ENCODE measurements at regions not wholly inside any gene's neighbourhood (a gene's known extent, or its start where the extent isn't known, plus 50 kb on each side); places are given as distances from the start of the nearest gene placed in this dataset.

- dilution Hi-C loops (cut with MboI; ENCODE audit: extremely low pct_ligation_motif_present, low sequenced_read_pairs) (no loop called here), intact Hi-C loops (cut with micrococcal nuclease) (no loop called here)
- H3K9me3 ChIP-seq (replicated peaks; ENCODE audit: control insufficient read depth, insufficient read depth, low read length) = no peaks in the 10 kb centered on the region
- H3K4me2 ChIP-seq (ENCODE audit: insufficient read depth, low read length) = no peak overlapping the region
- H3K27me3 ChIP-seq (ENCODE audit: control insufficient read depth in 2 of 2, insufficient read depth in 2 of 2, low read length in 2 of 2) = no peaks in the 10 kb centered on the region
- no peaks in the 10 kb centered on the region for H3K36me3 ChIP-seq (ENCODE audit: control insufficient read depth in 2 of 2, extremely low read depth in 1 of 2, insufficient read depth in 2 of 2, low read length in 2 of 2)
- no peaks in the 10 kb centered on the region for H3K4me1 ChIP-seq (ENCODE audit: control insufficient read depth, extremely low read depth, insufficient read depth, low read length)
- H3K9me1 ChIP-seq (replicated peaks; ENCODE audit: control insufficient read depth, extremely low read depth, insufficient read depth, low read length) = no peaks in the 10 kb centered on the region
- no peak for DNase-seq (ENCODE audit: low read depth, low spot score)
- no peaks in the 10 kb centered on the region for H3K79me2 ChIP-seq (ENCODE audit: control insufficient read depth, insufficient read depth, low read length)
- FAIRE-seq = no peak
- H3K9ac ChIP-seq (replicated peaks; ENCODE audit: extremely low read depth, insufficient read depth, low read length) = no peak overlapping the region
- ChIA-PET CTCF (interaction anchor here (0.6 kb wide), 1 partner anchor 53 kb away, joined by 3 read pairs; no protein-coding TSS in a partner anchor), POLR2A (no interaction called here)
- no peaks in the 10 kb centered on the region for H4K20me1 ChIP-seq (replicated peaks; ENCODE audit: control insufficient read depth, extremely low read depth, insufficient read depth, low read length)
- H3K4me3 ChIP-seq (replicated peaks in 1 of 3; ENCODE audit: insufficient read depth in 1 of 3, low read depth in 1 of 3, low read length in 3 of 3) = no peak overlapping the region
- H2AFZ ChIP-seq (ENCODE audit: low read depth, low read length) = no peak overlapping the region
- BruUV-seq (replicated peaks) = no TSS peak
- TF ChIP-seq GATA2 (IDR thresholded peaks at IDR 0.05; ENCODE audit: insufficient read depth, insufficient read length, low read depth, low read length) (no peak), EZH2 (IDR thresholded peaks at IDR 0.05; ENCODE audit: borderline replicate concordance, low read depth, low read length, severe bottlenecking) (no peak), CTCF (IDR thresholded peaks at IDR 0.05; ENCODE audit: extremely low read depth in 1 of 2, insufficient read depth in 1 of 2, low read depth in 1 of 2, low read length in 2 of 2) (no peak), POLR2AphosphoS5 (IDR thresholded peaks at IDR 0.05; ENCODE audit: insufficient read depth, low read depth, low read length) (no peak), MAX (IDR thresholded peaks at IDR 0.05; ENCODE audit: insufficient read depth, insufficient read length) (no peak), FOS (IDR thresholded peaks at IDR 0.05; ENCODE audit: borderline replicate concordance, insufficient read depth, low read length) (no peak), POLR2A (IDR thresholded peaks at IDR 0.05; ENCODE audit: low read depth, low read length) (no peak), MYC (IDR thresholded peaks at IDR 0.05; ENCODE audit: low read depth, low read length) (no peak), JUN (IDR thresholded peaks at IDR 0.05; ENCODE audit: borderline replicate concordance, insufficient read depth, insufficient read length, low read depth) (no peak)
- no peak overlapping the region for H3K27ac ChIP-seq (ENCODE audit: insufficient read depth, low read depth, low read length)
Observed at GRCh38 chr16:11413907-11414595, 68.8 kb downstream of the RMI2 start.
